ENCODE measurements at regions not wholly inside any gene's neighbourhood (a gene's known extent, or its start where the extent isn't known, plus 50 kb on each side); places are given as distances from the start of the nearest gene placed in this dataset.
"Not testable (repeated sequence)": the region's sequence is repeated elsewhere in the genome, so short reads cannot be mapped to it uniquely, and the experiment has no call there.

DNA sequence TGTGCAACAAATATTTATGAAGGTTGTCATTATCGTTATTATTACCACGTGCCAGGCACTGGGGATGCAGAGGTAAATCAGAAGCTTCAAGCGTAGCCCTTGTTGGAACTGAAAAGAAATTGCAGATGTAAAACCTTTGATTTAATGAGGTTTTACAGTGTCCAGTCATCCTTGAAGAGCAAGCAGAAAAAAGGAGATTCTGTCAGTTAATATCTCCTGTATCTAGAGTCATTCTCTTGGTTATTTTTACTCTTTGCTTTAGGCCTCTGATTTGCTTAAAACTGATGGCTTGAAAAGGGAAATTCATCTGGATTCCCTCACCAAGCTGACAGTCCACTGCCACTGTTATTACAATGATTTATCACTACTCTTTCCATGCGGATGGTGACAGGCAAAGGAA, 179.3 kb downstream of the GALC start:
- no peak for DNase-seq

DNA sequence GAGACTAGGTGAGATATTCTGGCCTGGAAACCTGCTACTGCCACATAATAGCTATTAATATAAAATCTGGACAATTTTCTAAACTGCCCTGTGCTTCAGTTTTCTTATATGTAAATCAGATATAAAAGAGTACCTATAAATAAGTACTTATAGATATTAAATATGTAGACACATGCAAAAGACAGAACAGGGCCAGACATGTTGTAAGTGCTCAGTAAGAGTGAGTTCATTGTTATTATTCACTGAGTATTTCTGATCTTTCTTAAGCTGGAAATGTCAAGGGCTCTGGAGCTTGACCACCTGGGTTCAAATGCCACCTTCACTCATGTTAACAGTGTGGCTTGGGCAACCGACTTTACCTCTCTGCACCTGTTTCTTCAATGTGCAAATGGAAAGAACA, 179.8 kb downstream of the GALC start:
- DNase-seq = no peak

DNA sequence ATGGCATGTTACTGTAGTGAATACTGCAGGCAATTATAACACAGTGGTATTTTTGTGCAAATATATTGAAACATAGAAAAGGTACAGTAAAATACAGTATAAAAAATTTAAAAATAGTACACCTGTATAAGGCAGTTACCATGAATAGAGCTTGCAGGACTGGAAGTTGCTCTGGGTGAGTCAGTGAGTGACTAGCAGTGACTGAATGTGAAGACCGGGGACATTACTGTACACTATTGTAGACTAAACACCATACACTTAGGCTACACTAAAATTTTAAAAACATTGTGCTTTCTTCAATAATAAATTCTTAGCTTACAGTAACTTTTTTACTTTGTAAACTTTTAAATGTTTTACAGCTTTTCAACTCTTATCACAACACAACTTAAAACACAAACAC, 181.7 kb downstream of the GALC start:
- DNase-seq = no peak

GRCh38 chr14:87810711-87811110, 182.3 kb downstream of the GALC start:
- no peak for DNase-seq

- DNase-seq = no peak
These were observed 183.7 kb downstream of the GALC start for GRCh38 chr14:87809261-87809660.

DNA sequence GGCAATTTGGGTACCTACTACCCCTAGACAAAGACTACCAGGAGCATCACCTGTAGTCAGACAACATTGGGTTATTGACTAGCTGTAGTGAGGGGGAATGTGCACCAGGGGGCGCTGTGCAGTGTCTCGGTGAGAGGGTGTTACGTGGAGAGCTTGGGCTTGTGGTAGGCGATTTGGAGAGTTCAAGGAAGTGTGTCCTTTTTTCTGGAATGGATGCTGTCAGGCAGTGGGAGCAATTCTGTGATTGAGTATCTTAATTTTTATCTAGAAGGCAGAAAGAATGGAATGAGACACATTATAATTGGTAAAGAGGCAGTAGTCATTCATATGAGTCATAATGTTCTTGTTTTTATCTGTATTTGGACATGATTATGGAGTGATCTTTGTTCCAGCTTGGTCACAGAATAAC, 187.7 kb downstream of the GALC start:
- DNase-seq = peak; percentile 54

- no peak for DNase-seq
These were observed 192.8 kb downstream of the GALC start for GRCh38 chr14:87800216-87800615.

DNA sequence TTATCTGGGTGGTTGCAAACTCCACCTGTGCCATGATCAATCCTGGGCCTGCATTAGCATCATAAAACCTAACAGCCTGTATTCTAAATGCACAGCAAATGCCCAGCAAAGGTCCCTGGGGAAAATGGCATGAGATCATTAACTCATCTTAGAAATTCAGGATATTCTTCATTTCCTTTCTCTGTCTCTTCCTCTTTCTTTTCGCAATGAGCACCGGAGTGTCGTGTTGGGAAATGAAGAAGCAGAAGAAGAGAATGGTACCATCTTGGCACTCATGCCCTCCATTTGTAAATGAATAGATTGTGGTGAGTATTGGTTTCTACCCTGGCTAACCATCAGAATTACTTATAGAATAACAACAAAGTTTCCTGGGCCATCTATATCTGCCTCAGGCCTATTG, 193.6 kb downstream of the GALC start:
- no peak for DNase-seq

DNA sequence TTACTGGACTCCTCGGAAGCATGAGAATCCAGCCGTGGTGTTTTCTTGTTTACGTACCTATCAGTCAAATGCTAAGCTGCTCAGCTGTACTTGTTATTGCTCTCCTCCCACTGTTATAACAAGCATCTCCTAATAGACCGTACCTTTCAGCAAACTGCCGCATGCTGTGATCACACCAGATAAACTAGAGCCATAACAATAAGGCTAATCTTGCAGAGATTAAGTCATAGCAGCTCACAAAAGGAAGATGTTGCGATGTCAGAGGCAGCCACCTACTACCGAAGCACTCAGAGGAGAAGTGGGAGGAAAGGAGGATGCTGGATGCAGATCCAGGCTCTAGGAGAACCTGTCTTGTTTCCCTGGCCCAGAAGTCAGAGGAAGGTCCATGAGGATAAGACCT, 196.0 kb downstream of the GALC start:
- DNase-seq = no peak

DNA sequence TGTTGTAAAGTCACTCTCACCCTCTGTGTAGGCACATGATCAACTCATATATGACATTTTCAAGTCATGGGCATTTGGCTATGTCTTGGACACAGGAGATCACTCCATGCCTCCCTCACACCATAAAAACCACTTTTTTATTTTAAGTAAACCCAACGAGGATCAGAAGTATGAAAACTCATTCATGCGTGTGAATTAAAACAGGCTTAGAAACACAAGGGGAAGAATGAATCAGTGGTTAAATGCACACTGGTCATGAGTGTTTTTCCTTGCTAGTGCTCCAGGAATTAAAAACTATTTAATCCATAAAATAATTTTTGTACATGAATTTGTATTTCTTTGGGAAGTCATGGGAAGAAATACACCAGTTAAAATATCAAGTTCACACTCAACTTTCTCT, 198.4 kb downstream of the GALC start:
- no peak for DNase-seq

GRCh38 chr14:87785897-87786296, 207.1 kb downstream of the GALC start:
- DNase-seq = no peak

DNA sequence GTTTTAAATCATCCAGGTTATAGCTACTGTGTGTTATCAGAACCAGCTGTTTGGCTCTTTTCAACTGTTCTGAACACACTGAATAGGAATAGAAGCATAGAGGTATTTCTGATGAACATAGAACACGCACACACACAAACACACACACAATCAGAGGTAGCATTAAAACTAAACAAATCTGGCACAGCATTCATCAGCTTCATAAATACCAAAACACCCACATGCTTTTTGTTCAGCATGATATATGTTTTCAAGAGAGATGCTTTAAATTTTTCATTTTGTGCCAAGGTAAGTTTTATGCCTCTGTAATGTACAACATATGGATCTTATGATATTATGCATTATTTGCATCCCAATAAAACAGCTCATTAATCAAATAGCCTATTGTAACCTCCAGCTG, 208.6 kb downstream of the GALC start:
- no peak for DNase-seq

DNA sequence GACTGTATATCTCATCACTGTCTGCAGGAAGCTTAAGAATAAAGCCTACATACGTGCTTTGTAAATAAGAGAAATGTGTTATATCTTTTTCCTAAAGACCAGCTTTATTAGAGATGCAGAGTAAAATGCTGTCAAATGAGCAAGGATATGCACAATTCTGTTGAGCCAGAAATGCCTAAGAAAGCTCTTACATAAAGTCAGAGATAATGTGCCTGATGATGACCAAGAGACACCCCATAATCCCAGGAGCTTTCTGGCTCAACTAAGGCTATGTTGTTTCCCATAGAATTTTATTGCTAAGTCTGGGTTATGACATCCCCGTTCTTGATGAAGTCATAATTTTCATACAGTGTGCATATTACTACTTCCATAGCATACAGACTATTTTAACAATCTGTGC, 209.9 kb downstream of the GALC start:
- DNase-seq = no peak

DNA sequence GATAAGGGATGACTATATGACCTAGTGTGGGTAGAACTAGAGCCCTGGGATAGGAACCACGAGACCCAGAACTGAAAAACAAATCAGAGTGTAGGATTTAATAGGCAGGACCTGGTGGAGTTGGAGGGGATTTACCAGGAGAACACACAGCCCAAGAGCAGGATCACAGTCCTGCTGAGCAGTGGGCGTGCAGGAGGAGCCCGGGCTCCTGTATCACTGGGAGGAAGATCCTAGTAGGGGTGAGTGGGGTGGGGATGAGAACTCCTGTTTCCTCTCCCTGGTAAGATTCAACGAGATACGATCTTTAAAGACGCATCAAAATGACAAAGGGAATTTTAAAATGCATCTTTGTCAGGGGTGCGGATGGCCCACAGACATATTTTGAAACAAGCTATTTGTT, 220.1 kb downstream of the GALC start:
- DNase-seq = no peak

GRCh38 chr14:87767567-87767901, 225.4 kb downstream of the GALC start:
- DNase-seq = no peak

DNA sequence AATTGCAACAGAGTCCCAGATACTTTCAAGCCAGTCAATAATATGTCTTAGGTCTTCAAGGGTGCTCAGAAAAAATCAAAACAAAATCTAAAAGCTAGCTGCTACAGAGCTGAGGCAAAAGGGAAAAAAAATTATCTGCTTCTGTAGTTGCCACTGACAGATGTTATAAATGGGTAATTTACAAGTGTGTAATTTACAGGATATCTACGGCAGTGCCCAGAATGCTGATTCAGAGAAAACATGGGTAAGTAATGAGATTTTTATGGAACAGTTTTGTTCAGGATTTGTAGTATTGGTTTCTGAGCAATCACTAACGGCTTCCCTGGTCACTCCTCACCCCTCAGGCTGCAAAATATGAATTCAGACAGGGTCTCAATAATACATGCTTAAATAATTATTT, 234.1 kb downstream of the GALC start:
- no peak for DNase-seq

- DNase-seq = no peak
These were observed 236.3 kb downstream of the GALC start for GRCh38 chr14:87756661-87757060.

DNA sequence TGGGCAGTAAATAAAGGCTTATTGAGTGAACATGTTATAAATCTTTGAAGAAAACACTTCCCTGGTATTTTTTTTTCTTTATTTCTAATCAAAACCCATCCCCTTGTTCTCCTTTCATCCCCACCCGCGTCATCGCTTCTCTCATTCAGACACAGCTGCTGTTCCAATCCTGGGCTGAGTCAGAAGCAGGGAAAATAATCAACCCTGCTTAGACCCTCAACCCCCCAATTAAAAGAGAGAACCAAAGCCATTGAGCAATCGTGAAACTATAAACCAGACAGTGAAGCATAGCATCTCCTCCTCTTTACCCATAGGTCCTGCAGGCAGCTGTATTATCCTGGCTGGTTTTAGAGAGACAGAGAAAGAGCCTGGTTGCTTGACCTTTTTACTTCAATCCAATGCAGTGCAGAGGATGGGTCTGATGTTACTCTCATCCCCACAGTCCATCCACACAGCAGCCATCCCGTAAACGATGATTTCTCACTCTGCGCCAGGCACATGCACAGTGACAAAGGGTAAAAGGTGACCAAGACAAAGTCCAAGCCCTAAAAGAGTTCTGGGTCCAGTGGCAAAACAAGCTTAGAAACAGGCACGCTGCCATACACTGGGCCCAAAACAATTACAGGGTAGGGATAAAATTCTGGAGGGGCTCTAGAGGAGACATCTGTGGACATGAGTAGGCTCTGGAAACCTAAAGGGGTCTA, 238.3 kb downstream of the GALC start:
- DNase-seq = no peak

- DNase-seq = no peak
These were observed 244.4 kb downstream of the GALC start for GRCh38 chr14:87748558-87748957.

DNA sequence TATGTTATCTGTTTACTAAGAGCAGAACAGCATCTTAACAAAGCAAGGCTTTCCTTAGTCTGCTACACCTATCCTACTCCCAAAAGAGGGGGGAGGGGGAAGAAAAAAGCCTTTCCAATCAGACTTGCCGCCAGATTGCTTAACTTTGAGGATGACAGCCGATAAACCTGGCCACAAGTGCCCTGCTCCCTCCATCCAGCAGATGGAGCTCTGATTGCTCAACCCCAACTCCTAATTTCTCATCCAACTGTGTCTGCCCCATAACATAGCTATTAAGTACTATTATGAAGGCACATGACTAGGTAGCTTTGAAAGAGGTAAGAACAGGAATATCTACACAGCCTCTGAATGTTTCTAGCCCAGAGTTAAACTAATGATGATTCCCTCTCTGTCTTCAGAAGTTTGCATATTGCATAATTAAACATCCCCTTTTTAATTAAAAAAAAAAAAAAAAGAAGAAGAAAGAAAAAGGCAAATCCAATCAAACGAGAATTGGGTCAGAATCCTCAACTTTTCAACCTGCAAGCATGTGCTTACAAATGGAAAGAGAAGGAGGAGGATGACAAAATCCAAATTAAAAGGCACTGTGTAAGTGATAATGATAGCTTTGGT, 247.4 kb downstream of the GALC start:
- DNase-seq = peak; percentile 60

GRCh38 chr14:87734577-87735360, 258.2 kb downstream of the GALC start:
- not testable (repeated sequence) for DNase-seq

DNA sequence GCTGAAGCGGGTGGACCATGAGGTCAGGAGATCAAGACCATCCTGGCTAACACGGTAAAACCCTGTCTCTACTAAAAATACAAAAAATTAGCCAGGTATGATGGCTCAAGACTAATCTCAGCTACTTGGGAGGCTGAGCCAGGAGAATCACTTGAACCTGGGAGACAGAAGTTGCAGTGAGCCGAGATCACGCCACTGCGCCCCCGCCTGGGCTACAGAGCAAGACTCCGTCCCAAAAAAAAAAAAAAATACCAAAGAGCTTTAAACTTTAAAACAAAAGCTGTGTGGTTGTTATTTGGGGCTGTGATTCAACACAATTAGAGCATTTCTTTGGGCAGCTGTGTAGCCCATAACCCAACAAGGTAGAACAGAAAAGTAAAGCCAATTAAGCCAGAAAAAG, 259.9 kb downstream of the GALC start:
- not testable (repeated sequence) for DNase-seq

- DNase-seq = no peak
These were observed 260.4 kb downstream of the GALC start for GRCh38 chr14:87732562-87732961.

GRCh38 chr14:87725318-87725717, 267.7 kb downstream of the GALC start:
- DNase-seq = no peak
